ENCODE measurements at regions not wholly inside any gene's neighbourhood (a gene's known extent, or its start where the extent isn't known, plus 50 kb on each side); places are given as distances from the start of the nearest gene placed in this dataset.
"Not testable (repeated sequence)": the region's sequence is repeated elsewhere in the genome, so short reads cannot be mapped to it uniquely, and the experiment has no call there.

GRCh38 chr15:35958021-35958420 is 412.1 kb upstream of the DPH6 start:
- TF ChIP-seq CTCF (conservative IDR thresholded peaks at IDR 0.05), result no peak
- no peak overlapping the region for H3K27ac ChIP-seq

GRCh38 chr15:35958975-35959374 is 413.0 kb upstream of the DPH6 start:
- no peak overlapping the region for H3K27ac ChIP-seq
- no peak for TF ChIP-seq CTCF (conservative IDR thresholded peaks at IDR 0.05)

GRCh38 chr15:35963326-35963725 is 417.4 kb upstream of the DPH6 start:
- H3K27ac ChIP-seq, result no peak overlapping the region
- TF ChIP-seq CTCF (conservative IDR thresholded peaks at IDR 0.05), result no peak

- no peak for TF ChIP-seq CTCF (conservative IDR thresholded peaks at IDR 0.05)
- H3K27ac ChIP-seq, result no peak overlapping the region
Observed at GRCh38 chr15:35966781-35967180, 420.8 kb upstream of the DPH6 start.

- H3K27ac ChIP-seq, result not testable (repeated sequence)
Observed at GRCh38 chr15:35967968-35968367, 422.0 kb upstream of the DPH6 start.

GRCh38 chr15:35973029-35973428 is 427.1 kb upstream of the DPH6 start:
- no peak for TF ChIP-seq CTCF (conservative IDR thresholded peaks at IDR 0.05)
- no peak overlapping the region for H3K27ac ChIP-seq

GRCh38 chr15:35974052-35974451 is 428.1 kb upstream of the DPH6 start:
- TF ChIP-seq CTCF (conservative IDR thresholded peaks at IDR 0.05), result no peak
- no peak overlapping the region for H3K27ac ChIP-seq

- TF ChIP-seq CTCF (conservative IDR thresholded peaks at IDR 0.05), result no peak
Observed at GRCh38 chr15:35975941-35976340, 430.0 kb upstream of the DPH6 start.

More at GRCh38 chr15:35975941-35976340, 430.0 kb upstream of the DPH6 start:
- no peak overlapping the region for H3K27ac ChIP-seq
